Hepatocyte (in vitro differentiated cells): ENCODE measurements at regions not wholly inside any gene's neighbourhood (a gene's known extent, or its start where the extent isn't known, plus 50 kb on each side); places are given as distances from the start of the nearest gene placed in this dataset.

ENCODE experiments used
- EZH2phosphoT487 ChIP-seq: fragments of 200-600 bp; sonication (generic); IDR thresholded peaks from one replicate; pipeline ENCODE4 v1.6.1; 2018; ENCODE audit warnings: antibody characterized with exemption, mild to moderate bottlenecking, low read depth, moderate library complexity; ENCODE audit not compliant: unreplicated experiment, severe bottlenecking
- TF ChIP-seq, protein P1 (sequence below): fragments of 200-600 bp; sonication (generic); IDR thresholded peaks from 2 replicates; pipeline ENCODE4 v1.5.1; 2016; ENCODE audit warnings: antibody characterized with exemption, mild to moderate bottlenecking; ENCODE audit not compliant: poor library complexity

DNA sequence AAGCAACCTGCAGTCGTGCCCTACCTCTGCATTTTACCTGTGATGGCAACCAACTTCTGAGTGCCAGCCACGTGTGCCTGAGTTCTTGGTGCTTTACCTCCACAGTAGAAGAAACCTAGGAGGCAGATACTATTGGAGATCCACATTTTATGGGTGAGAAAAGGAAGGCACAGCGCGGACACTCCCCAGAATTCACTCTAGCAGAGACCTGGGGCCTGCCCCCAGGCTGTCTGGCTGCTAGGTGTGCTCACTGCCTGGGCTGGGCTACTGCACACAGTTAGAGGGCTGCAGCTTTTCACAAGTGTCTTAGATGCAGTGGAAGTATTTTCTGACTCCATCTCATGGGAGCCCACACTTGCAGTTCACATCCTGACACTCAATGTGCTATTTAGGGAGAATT is 598.8 kb upstream of the ADAMTS16 start:
- TF ChIP-seq, protein P1, sequence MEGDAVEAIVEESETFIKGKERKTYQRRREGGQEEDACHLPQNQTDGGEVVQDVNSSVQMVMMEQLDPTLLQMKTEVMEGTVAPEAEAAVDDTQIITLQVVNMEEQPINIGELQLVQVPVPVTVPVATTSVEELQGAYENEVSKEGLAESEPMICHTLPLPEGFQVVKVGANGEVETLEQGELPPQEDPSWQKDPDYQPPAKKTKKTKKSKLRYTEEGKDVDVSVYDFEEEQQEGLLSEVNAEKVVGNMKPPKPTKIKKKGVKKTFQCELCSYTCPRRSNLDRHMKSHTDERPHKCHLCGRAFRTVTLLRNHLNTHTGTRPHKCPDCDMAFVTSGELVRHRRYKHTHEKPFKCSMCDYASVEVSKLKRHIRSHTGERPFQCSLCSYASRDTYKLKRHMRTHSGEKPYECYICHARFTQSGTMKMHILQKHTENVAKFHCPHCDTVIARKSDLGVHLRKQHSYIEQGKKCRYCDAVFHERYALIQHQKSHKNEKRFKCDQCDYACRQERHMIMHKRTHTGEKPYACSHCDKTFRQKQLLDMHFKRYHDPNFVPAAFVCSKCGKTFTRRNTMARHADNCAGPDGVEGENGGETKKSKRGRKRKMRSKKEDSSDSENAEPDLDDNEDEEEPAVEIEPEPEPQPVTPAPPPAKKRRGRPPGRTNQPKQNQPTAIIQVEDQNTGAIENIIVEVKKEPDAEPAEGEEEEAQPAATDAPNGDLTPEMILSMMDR = no peak
- no peak for TF ChIP-seq EZH2phosphoT487
